Mesenchymal stem cell (in vitro differentiated cells and primary cell): ENCODE measurements at regions not wholly inside any gene's neighbourhood (a gene's known extent, or its start where the extent isn't known, plus 50 kb on each side); places are given as distances from the start of the nearest gene placed in this dataset.

Experiments used
- DNase-seq: peaks from one replicate; pipeline ENCODE4 v3.0.0-alpha.2; 2013
- H2AFZ ChIP-seq: one replicate; pipeline ENCODE4 v1.6.1; 2013; ENCODE audit warnings: low read depth, mild to moderate bottlenecking, control low read depth, inconsistent platforms, low read length, moderate library complexity
- H2AK5ac ChIP-seq: 2 replicates; pipeline ENCODE4 v1.6.1; 2013; ENCODE audit warnings: low read length, moderate library complexity, mild to moderate bottlenecking, inconsistent platforms; ENCODE audit not compliant: severe bottlenecking
- H2BK120ac ChIP-seq: one replicate; pipeline ENCODE4 v1.6.1; 2013; ENCODE audit warnings: low read depth, mild to moderate bottlenecking, inconsistent platforms, low read length, moderate library complexity
- H2BK12ac ChIP-seq, 2 experiments: one replicate each; pipeline ENCODE4 v1.6.1; 2013; ENCODE audit warnings: inconsistent platforms in 2 of 2, low read length in 2 of 2, mild to moderate bottlenecking in 2 of 2, moderate library complexity in 2 of 2, control low read depth in 1 of 2
- H2BK15ac ChIP-seq: one replicate; pipeline ENCODE4 v1.6.1; 2013; ENCODE audit warnings: mild to moderate bottlenecking, low read depth, inconsistent platforms; ENCODE audit not compliant: poor library complexity, severe bottlenecking
- H2BK5ac ChIP-seq: 2 replicates; pipeline ENCODE4 v1.6.1; 2013; ENCODE audit warnings: low read depth, mild to moderate bottlenecking, low read length, control low read depth, inconsistent platforms; ENCODE audit not compliant: poor library complexity, severe bottlenecking
- H3K14ac ChIP-seq, 2 experiments: one replicate each; pipeline ENCODE4 v1.6.1; 2013; ENCODE audit warnings: inconsistent platforms in 2 of 2, low read length in 2 of 2, control low read depth in 1 of 2, mild to moderate bottlenecking in 1 of 2, moderate library complexity in 1 of 2
- H3K18ac ChIP-seq, 2 experiments: one replicate each; pipeline ENCODE4 v1.6.1; 2013; ENCODE audit warnings: inconsistent platforms in 2 of 2, low read length in 2 of 2, control low read depth in 1 of 2, low read depth in 1 of 2, mild to moderate bottlenecking in 1 of 2
- H3K23ac ChIP-seq, 2 experiments: one replicate each; pipeline ENCODE4 v1.6.1; 2013; ENCODE audit warnings: inconsistent platforms in 2 of 2, low read length in 2 of 2, mild to moderate bottlenecking in 2 of 2, moderate library complexity in 2 of 2, control low read depth in 1 of 2
- H3K27ac ChIP-seq: 2 replicates; pipeline ENCODE4 v1.5.1; 2013; ENCODE audit warnings: mild to moderate bottlenecking, moderate library complexity, low read length, control low read depth, inconsistent platforms; ENCODE audit not compliant: poor library complexity, severe bottlenecking
- H3K27me3 ChIP-seq, 2 experiments: 2 replicates each; pipeline versions ENCODE4 v1.6.1 to v1.7.0; 2013; ENCODE audit warnings: low read length in 2 of 2, mild to moderate bottlenecking in 2 of 2, moderate library complexity in 2 of 2, control low read depth in 1 of 2, inconsistent platforms in 1 of 2; ENCODE audit not compliant: control insufficient read depth in 1 of 2, insufficient read depth in 1 of 2
- H3K36me3 ChIP-seq, 2 experiments: 2 replicates each; pipeline versions ENCODE4 v1.6.1 to v1.7.0; 2013; ENCODE audit warnings: low read length in 2 of 2, control low read depth in 1 of 2, inconsistent platforms in 1 of 2, low read depth in 1 of 2, mild to moderate bottlenecking in 1 of 2; ENCODE audit not compliant: insufficient read depth in 2 of 2, control insufficient read depth in 1 of 2
- H3K4ac ChIP-seq, 2 experiments: one replicate each; pipeline ENCODE4 v1.6.1; 2013; ENCODE audit warnings: inconsistent platforms in 2 of 2, low read length in 2 of 2, mild to moderate bottlenecking in 2 of 2, moderate library complexity in 2 of 2, control low read depth in 1 of 2, low read depth in 1 of 2
- H3K4me1 ChIP-seq: 2 replicates; pipeline ENCODE4 v1.6.1; 2013; ENCODE audit warnings: low read depth, low read length, control low read depth; ENCODE audit not compliant: control insufficient read depth, insufficient read depth
- H3K4me2 ChIP-seq: 2 replicates; pipeline ENCODE4 v1.6.1; 2013; ENCODE audit warnings: low read length, mild to moderate bottlenecking, inconsistent platforms; ENCODE audit not compliant: poor library complexity, severe bottlenecking
- H3K4me3 ChIP-seq, 2 experiments: 2 replicates each; pipeline versions ENCODE4 v1.5.1 to v1.7.0; 2013; ENCODE audit warnings: low read length in 2 of 2, mild to moderate bottlenecking in 2 of 2, control low read depth in 1 of 2, low read depth in 1 of 2; ENCODE audit not compliant: insufficient read depth in 1 of 2
- H3K79me1 ChIP-seq: replicated peaks from 2 replicates; pipeline ENCODE4 v1.6.1; 2013; ENCODE audit warnings: mild to moderate bottlenecking, control low read depth, low read length, inconsistent platforms; ENCODE audit not compliant: poor library complexity, severe bottlenecking
- H3K9ac ChIP-seq: 2 replicates; pipeline ENCODE4 v1.7.0; 2013; ENCODE audit warnings: mild to moderate bottlenecking, low read length, moderate library complexity
- H3K9me3 ChIP-seq: 2 replicates; pipeline ENCODE4 v1.7.0; 2013; ENCODE audit warnings: mild to moderate bottlenecking, low read length; ENCODE audit not compliant: control insufficient read depth
- H4K8ac ChIP-seq: one replicate; pipeline ENCODE4 v1.6.1; 2013; ENCODE audit warnings: inconsistent platforms, mild to moderate bottlenecking, low read length, moderate library complexity
- H4K91ac ChIP-seq: one replicate; pipeline ENCODE4 v1.6.1; 2013; ENCODE audit warnings: mild to moderate bottlenecking, low read length, inconsistent platforms
- WGBS: methylation state at CpG from one replicate; pipeline ENCODE4 v1.1.7; 2013; ENCODE audit warnings: mixed read lengths; 5-methylcytosine and 5-hydroxymethylcytosine counted together

DNA sequence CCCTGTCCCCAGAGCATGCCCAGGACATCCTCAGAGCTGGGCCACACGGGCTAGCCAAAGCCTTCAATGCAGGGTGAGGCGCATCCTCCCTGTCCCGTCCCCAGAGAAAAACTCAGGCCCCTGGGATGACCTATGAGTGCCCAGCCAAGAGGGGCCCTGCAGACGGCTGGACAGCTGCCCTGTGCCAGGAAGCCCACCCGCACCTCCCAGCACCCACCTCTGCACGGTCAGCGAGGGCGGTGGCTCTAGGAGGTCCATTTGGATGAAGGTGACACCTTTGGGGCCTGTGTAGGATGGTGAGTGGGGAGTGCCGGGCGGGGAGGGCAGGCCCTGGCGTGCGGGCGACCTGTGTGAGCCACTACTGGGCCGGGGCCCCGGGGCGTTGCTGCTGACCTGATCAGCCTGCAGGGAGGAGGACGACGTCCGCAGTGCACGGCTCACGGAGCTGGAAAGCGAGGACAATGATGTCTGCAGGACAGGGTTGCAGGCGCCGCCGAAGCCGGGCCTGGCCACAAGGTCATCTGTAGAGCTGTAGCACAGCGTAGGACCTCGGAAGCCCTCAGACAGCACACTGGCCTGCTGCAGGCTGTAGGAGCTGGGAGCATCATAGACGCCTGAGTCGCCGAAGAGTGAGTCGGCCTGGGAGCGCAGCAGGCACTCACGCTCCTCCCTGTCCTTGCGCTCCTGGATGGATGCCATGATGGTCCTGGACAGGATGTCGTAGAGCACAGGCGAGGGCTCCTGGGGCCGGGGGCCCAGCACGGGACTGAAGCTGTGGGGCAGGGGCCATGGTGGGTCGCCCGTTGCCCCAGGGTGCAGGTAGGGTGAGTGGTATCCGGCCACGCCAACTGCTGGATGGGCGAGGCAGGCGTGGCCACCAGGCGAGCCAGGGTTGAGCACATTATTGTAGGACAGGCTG is 180.5 kb downstream of the IGLL1 start:
- no peak overlapping the region for H3K23ac ChIP-seq
- H3K27ac ChIP-seq: no peak overlapping the region
- no peak overlapping the region for H2BK5ac ChIP-seq
- no peaks in the 10 kb centered on the region for H3K9me3 ChIP-seq
- H4K8ac ChIP-seq: no peak overlapping the region
- no peak overlapping the region for H2BK15ac ChIP-seq
- H2AK5ac ChIP-seq: no peak overlapping the region
- H2AFZ ChIP-seq: no peak overlapping the region
- no peak for DNase-seq
- no peak overlapping the region for H3K18ac ChIP-seq
- peaks cover 0 to 3% of the 10 kb centered on the region in 2 experiments for H3K27me3 ChIP-seq
- H3K79me1 ChIP-seq: no peaks in the 10 kb centered on the region
- no peak overlapping the region for H2BK120ac ChIP-seq
- no peaks in the 10 kb centered on the region for H3K36me3 ChIP-seq
- H3K4me2 ChIP-seq: no peak overlapping the region
- 93% methylated on average over 45 of the region's 46 CpGs for WGBS
- no peak overlapping the region for H3K14ac ChIP-seq
- H3K4ac ChIP-seq: no peak overlapping the region
- no peak overlapping the region for H3K4me3 ChIP-seq
- peaks cover 23% of the 10 kb centered on the region for H3K4me1 ChIP-seq
- H3K9ac ChIP-seq: no peak overlapping the region
- no peak overlapping the region for H4K91ac ChIP-seq
- H2BK12ac ChIP-seq: no peak overlapping the region

- Histone ChIP-seq H2BK120ac (no peak overlapping the region), H3K27ac (no peak overlapping the region), H3K36me3 (no peaks in the 10 kb centered on the region), H2BK5ac (no peak overlapping the region), H3K23ac (no peak overlapping the region), H4K91ac (no peak overlapping the region), H3K4ac (no peak overlapping the region), H3K9me3 (no peaks in the 10 kb centered on the region), H4K8ac (no peak overlapping the region), H3K4me2 (no peak overlapping the region), H2BK15ac (no peak overlapping the region), H3K9ac (no peak overlapping the region), H3K27me3 (peaks cover 0 to 3% of the 10 kb centered on the region in 2 experiments), H2BK12ac (no peak overlapping the region), H3K18ac (no peak overlapping the region), H2AFZ (no peak overlapping the region), H3K4me1 (peaks cover 23% of the 10 kb centered on the region), H3K79me1 (no peaks in the 10 kb centered on the region), H2AK5ac (no peak overlapping the region), H3K4me3 (no peak overlapping the region), H3K14ac (no peak overlapping the region)
- WGBS: 55% methylated on average over 15 of the region's 15 CpGs
- DNase-seq: no peak
These were observed 181.3 kb downstream of the IGLL1 start for GRCh38 chr22:23398701-23399366.

DNA sequence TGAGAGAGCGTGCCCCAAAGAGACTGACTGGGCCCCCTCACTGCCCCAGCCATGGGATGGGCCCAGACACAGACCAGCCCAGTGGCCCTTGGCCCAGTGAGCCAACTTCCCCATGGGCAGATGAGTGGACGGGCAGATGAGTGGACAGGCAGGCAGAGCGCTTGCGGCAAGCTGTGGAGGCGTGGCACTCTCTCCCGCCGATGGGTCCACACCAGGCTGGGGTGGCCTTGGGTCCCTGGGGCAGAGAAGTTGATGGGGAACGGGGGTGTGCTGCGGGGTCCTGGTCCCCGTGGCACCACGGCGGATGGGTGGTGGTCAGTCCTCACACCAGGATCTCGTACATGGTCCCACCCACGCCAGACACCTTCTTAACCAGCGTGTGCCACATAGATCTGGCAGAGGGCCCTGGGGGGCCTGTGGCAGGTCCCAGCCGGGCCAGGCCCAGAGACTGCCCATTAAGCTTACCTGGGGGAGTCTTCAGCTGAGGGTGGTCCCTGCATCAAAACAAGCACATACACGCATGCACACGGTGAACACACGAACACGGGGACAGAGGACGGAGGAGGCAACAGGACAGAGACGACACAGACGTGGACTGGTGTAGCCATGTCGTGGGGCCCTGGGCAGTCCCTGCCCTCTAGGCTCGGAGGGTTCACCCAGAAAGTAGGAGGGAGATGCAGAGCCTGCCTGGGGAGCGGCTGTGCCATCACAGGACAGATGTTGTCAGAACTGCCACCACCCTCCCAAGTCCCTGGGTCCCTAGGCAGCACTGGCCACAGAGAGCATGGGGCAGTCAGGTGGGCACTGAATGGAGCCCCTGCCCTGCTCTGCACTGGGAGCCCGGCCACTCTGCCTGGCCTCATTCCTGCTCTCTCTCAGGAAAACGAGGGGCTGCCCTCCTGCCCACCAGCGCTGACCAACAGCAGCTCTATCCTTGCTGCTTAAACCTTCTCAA is 182.2 kb downstream of the IGLL1 start:
- Histone ChIP-seq H4K8ac (no peak overlapping the region), H3K23ac (no peak overlapping the region), H3K4me2 (no peak overlapping the region), H4K91ac (no peak overlapping the region), H3K4ac (no peak overlapping the region), H3K4me3 (no peak overlapping the region), H3K18ac (no peak overlapping the region), H3K27ac (no peak overlapping the region), H2AK5ac (no peak overlapping the region), H2BK15ac (no peak overlapping the region), H3K9ac (no peak overlapping the region), H3K79me1 (no peaks in the 10 kb centered on the region), H2AFZ (no peak overlapping the region), H3K4me1 (peaks cover 23% of the 10 kb centered on the region), H3K9me3 (no peaks in the 10 kb centered on the region), H3K36me3 (no peaks in the 10 kb centered on the region), H2BK120ac (no peak overlapping the region), H3K14ac (no peak overlapping the region), H2BK12ac (no peak overlapping the region), H2BK5ac (no peak overlapping the region), H3K27me3 (peaks cover 0 to 3% of the 10 kb centered on the region in 2 experiments)
- DNase-seq: no peak
- WGBS: 90% methylated on average over 27 of the region's 29 CpGs
